ENCODE measurements at regions not wholly inside any gene's neighbourhood (a gene's known extent, or its start where the extent isn't known, plus 50 kb on each side); places are given as distances from the start of the nearest gene placed in this dataset.

DNA sequence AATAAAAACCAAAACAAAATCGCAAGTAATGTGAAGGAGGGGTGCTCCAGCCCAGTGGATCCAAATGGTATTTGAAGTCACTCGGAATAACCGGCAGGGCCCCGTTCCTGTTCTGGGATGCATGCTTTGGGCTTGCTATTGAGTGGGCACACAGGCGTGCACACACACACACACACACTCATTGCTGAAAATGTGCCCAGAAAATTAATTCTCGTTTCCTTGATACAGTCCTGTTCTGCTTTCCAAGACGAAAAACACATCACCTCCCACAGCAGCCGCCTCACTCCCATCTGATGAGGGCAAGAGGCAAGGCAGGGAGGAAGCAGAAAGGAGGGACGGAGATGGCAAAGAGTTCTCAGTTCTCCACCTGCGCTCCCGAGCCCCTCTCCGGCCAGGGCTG is 62.2 kb upstream of the SDK2 start:
- TF ChIP-seq, protein P1, sequence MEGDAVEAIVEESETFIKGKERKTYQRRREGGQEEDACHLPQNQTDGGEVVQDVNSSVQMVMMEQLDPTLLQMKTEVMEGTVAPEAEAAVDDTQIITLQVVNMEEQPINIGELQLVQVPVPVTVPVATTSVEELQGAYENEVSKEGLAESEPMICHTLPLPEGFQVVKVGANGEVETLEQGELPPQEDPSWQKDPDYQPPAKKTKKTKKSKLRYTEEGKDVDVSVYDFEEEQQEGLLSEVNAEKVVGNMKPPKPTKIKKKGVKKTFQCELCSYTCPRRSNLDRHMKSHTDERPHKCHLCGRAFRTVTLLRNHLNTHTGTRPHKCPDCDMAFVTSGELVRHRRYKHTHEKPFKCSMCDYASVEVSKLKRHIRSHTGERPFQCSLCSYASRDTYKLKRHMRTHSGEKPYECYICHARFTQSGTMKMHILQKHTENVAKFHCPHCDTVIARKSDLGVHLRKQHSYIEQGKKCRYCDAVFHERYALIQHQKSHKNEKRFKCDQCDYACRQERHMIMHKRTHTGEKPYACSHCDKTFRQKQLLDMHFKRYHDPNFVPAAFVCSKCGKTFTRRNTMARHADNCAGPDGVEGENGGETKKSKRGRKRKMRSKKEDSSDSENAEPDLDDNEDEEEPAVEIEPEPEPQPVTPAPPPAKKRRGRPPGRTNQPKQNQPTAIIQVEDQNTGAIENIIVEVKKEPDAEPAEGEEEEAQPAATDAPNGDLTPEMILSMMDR (IDR thresholded peaks at IDR 0.05) = no peak
- no peak for TF ChIP-seq POLR2A (IDR thresholded peaks at IDR 0.05)

Measured in testis (tissue), 2 donors.